H1 (cell line): ENCODE measurements at regions not wholly inside any gene's neighbourhood (a gene's known extent, or its start where the extent isn't known, plus 50 kb on each side); places are given as distances from the start of the nearest gene placed in this dataset.

Experiments used
- RNF2 ChIP-seq: fragments of 200-900, 300-1000 bp; sonication (generic); IDR thresholded peaks from 2 replicates; pipeline ENCODE4 v1.7.1; 2016; ENCODE audit warnings: borderline replicate concordance, low read depth, mild to moderate bottlenecking, antibody characterized with exemption, low read length; ENCODE audit not compliant: poor library complexity, severe bottlenecking; ENCODE audit errors: missing control alignments
- SIRT6 ChIP-seq: IDR thresholded peaks from one replicate; pipeline ENCODE4 v1.7.1; 2012; ENCODE audit warnings: low read length, inconsistent platforms

- no peak for TF ChIP-seq SIRT6
- TF ChIP-seq RNF2: no peak
Observed at GRCh38 chr18:27253571-27253970, 68.5 kb upstream of the CHST9 start (continued).
